Astrocyte of the hippocampus (primary cell): ENCODE measurements at regions not wholly inside any gene's neighbourhood (a gene's known extent, or its start where the extent isn't known, plus 50 kb on each side); places are given as distances from the start of the nearest gene placed in this dataset.
"Not testable (repeated sequence)": the region's sequence is repeated elsewhere in the genome, so short reads cannot be mapped to it uniquely, and the experiment has no call there.

Experiments used
- DNase-seq: peaks from one replicate; pipeline ENCODE4 v3.0.0; 2011; ENCODE audit warnings: low read depth, low spot score

- not testable (repeated sequence) for DNase-seq
Measured at GRCh38 chr11:87559852-87560251, 522.1 kb downstream of the TMEM135 start.

GRCh38 chr11:87555101-87555500 lies 517.4 kb downstream of the TMEM135 start:
- DNase-seq, result no peak

DNA sequence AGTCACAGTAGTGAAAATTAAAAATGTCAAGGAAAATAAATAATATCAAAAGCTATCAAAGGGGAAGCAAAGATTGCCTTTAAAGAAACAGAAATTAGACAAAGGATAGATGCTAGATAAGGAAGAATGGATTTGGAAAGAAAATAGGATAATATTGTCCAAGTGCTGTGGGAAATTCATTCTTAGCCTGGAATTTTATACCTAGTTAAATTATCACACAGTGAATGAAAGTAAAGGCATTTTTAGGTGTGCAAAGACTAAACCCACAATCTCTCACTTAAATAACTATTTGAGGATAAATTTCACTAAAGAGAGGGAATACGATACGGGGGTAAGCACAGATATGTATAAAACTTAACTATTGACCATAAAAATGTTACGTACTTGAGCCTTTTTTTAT lies 511.1 kb downstream of the TMEM135 start:
- DNase-seq, result no peak

DNA sequence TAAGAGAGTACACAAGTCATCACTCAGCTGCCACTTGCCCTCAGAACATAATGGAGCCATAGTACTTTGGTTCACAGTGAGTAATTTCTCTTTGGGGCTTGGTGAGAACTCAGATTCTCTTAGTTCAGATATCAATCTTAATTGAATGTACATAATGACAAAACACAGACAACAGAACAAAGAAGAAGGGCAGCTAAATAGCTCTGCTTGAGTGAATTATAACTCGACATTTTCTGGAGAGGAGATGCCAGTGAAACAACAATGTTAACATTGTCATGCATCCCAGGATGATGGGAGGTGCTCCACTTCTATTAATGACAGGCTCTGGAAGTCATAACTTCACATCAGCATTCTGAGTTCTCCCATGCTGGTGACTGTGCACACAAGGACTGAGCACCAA lies 508.1 kb downstream of the TMEM135 start:
- DNase-seq, result no peak

- no peak for DNase-seq
Measured at GRCh38 chr11:87539596-87539995, 501.9 kb downstream of the TMEM135 start.

DNA sequence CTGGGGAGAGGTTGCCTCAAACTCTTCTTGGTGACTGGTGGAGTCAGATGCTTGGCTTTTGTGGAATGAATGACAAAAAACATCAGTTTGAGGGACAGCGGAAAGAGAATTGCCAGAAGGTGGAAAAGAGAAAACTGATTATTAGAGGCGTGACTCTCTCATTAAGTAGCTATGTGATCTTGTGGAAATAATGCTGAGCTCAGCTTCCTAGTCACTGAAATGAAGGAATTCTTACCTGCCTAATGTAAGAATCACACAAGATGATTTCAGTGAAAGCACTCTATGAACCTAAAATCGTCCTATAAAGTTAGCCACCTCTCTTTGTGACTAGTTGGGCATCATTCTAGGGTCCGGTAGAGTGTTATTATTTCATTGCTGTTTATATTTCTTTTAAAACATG lies 498.8 kb downstream of the TMEM135 start:
- no peak for DNase-seq

DNA sequence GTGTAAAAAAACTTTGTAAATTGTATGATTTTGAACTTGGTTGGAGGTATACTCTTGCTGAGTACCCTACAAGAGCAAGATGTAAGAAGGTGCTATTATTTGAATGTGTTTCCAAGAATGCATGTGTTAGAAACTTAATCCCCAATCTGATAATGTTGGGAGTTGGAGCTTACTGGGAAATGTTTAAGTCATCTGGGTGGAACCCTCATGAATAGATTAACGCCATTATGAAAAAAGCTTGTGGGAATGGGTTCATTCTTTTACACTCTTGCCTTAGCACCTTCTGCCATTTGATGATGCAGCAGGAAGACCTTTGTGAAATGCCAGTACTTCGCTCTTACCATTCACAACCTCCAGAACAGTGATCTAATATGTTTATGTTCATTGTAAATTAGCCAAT lies 498.3 kb downstream of the TMEM135 start:
- DNase-seq, result no peak

GRCh38 chr11:87535513-87535912 lies 497.8 kb downstream of the TMEM135 start:
- DNase-seq, result no peak

DNA sequence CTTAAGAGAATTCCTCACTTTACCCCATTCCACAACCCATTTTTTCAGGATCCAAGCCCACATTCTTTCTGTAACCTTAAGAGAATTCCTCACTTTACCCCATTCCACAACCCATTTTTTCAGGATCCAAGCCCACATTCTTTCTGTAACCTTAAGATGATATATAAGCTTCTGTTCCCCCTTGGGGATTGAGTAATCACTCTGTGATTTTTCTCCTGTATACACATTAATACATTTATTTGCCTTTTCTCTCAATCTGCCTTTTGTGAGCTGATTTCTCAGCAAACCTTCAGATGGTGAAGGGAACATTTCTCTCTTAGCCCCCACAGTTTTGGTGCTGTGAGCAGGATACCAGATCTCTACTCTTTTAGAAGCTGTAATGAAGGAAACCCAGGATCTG lies 494.1 kb downstream of the TMEM135 start:
- not testable (repeated sequence) for DNase-seq

GRCh38 chr11:87529486-87529885 lies 491.8 kb downstream of the TMEM135 start:
- DNase-seq, result no peak

DNA sequence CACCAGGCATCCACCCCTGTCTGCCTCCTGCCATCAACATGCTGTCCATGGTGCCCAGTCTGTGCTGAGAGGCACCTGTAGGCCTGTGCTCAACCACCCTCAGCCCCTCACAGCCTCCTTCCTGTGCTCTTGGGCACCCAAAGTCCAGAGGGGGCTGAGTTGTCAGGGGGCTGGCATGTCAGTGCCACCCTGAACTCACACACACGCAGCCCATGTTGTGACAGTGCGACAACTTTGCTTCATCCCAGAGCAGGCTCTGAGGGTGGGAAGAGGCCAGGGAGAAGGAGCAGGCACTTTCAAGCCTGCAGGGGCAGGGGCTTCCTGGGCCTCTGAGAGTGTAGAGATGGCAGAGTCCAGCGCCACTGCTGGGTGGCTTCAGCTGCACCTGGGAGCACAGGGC lies 491.0 kb downstream of the TMEM135 start:
- no peak for DNase-seq

GRCh38 chr11:87523276-87523675 lies 485.5 kb downstream of the TMEM135 start:
- no peak for DNase-seq

DNA sequence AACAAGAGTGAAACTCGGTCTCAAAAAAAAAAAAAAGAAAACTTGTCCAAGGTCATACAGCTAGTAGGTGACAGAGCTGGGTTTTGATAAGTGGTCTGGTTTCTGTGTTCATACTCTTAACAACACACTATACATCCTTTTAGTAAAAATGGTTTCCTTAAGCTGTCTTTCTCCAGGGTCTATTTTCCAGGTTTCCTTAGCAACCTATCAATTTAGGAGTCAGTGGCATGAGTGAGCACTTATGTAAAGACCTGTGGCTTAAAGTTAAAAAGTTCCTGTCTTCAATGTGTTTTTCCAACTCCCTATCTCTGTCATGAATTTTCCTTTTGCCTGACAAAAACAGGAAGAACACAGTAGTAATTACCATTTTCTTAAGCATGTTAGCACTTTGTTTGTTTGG lies 480.5 kb downstream of the TMEM135 start:
- DNase-seq, result no peak

GRCh38 chr11:87517351-87517750 lies 479.6 kb downstream of the TMEM135 start:
- DNase-seq, result no peak

DNA sequence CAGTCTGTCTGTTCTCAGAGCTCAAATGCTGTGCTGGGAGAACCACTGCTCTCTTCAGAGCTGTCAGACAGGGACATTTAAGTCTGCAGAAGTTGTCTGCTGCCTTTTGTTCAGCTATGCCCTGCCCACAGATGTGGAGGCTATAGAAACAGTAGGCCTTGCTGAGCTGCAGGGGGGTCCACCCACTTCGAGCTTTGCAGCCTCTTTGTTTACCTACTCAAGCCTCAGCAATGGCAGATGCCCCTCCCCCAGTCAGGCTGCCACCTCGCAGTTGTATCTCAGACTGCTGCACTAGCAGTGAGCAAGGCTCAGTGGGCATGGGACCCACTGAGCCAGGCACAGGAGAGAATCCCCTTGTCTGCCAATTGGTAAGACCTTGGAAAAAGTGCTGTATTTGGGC lies 470.0 kb downstream of the TMEM135 start:
- DNase-seq, result not testable (repeated sequence)

DNA sequence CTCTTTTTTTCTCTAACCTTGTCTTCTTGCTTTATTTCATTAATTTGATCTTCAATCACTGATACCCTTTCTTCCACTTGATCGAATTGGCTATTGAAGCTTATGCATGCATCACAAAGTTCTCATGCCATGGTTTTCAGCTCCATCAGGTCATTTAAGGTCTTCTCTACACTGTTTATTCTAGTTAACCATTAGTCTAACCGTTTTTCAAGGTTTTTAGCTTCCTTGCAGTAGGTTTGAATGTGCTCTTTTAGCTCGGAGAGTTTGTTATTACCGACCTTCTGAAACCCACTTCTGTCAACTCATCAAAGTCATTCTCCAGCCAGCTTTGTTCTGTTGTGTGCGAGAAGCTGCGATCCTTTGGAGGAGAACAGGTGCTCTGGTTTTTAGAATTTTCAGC lies 469.2 kb downstream of the TMEM135 start:
- not testable (repeated sequence) for DNase-seq

DNA sequence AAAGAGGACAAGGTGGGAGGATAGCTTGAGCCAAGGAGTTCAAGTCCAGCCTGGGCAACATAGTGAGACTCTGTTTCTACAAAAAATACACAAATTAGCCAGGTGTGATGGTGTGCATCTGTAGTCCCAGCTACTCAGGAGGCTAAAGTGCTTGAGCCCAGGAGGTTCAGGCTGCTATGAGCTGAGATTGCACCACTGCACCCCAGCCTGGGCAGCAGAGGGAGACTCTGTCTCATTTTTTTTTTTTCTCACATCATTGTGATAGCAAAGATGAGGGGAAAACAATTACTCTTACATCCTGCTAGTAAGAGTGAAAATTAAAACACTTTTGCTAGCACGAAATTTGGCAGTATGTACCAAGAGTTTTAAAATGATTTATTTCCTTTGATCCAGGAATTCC lies 463.7 kb downstream of the TMEM135 start:
- no peak for DNase-seq

GRCh38 chr11:87494936-87495335 lies 457.2 kb downstream of the TMEM135 start:
- DNase-seq, result not testable (repeated sequence)

DNA sequence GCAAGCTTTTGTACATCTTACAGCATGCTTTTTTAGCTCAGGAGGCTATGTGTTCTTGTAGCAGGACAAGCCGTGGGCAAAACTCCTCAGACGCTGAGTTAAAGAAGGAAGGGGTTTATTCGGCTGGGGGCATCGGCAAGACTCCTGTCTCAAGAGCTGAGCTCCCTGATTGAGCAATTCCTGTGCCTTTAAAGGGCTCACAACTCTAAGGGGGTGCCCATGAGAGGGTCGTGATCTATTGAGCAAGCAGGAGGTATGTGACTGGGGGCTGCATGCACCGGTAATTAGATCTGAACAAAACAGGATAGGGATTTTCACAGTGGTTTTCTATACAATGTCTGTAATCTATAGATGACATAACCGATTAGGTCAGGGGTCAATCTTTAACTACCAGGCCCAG lies 456.3 kb downstream of the TMEM135 start:
- DNase-seq, result not testable (repeated sequence)

DNA sequence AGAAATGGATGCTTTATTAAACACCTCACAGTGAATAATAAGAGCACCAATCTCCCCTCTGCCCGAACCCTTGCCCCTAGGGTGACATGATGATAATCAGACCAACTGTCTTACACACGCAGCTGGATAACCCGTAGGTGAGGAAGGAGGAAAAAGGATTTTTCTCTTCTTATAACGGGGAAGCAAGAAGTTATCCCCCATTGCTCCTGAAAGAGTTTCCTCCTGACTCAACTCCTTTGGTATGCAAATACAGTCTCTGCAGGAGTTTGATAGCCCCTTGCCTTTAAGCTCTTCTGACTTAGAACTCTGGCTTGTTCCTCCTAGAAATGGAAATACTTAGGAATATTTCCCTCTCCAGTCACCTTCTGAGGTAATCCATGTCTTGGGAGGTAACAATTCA lies 455.8 kb downstream of the TMEM135 start:
- DNase-seq, result peak; percentile 40

DNA sequence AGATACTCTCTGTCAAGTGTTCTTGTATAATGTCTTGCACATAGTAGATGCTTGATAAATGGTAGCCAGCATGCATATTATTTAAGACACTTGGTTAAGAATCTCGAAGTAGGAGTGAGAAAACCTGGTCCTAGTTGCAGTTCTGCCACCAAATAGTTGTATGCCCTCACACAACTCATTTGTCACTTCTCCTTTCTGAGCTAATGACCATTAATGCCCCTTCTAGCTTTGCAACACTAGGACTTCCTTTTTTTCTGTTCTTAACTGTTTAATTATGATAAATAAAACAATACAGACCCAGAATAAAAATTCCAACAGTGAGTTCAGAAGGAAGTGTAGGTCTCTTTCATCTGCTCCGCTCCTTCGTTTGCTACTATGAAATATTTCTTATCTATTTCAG lies 453.6 kb downstream of the TMEM135 start:
- no peak for DNase-seq

DNA sequence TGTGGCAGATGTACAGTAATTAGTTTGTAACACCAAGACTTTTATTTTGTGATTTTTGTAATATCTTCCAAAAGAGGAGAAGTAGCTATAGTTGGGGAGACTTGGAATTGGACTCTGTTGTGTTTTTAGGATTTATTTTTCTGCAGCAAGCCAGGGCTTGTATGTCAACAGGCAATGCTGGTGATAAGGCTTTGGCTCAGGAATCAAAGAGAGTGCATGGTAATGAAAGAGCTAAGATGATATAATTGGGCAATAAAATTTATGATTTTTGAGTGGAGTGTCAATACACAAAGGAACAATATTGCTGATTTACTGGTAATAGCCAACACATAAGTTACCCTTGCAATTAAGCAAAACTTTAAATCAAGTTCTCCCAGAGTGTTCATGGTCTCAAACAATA lies 452.9 kb downstream of the TMEM135 start:
- no peak for DNase-seq

GRCh38 chr11:87484566-87484965 lies 446.8 kb downstream of the TMEM135 start:
- no peak for DNase-seq

DNA sequence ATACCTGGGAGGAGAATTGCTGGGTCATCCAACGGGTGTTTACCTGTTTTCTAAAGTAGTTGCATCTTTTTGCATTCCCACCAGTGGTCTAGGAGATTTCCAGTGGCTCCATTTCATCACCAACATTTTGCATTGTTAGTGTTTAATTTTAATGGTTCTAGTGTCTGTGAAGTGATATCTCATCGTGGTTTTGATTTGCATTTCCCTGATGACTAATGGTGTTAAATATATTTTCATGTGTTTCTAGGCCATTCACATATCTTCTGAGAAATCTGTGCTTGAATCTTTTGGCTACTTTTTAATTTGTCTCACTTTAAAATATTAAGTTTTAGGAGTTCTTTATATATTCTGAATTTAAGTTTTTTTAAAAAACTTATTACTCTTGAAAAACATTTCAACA lies 439.6 kb downstream of the TMEM135 start:
- DNase-seq, result no peak

DNA sequence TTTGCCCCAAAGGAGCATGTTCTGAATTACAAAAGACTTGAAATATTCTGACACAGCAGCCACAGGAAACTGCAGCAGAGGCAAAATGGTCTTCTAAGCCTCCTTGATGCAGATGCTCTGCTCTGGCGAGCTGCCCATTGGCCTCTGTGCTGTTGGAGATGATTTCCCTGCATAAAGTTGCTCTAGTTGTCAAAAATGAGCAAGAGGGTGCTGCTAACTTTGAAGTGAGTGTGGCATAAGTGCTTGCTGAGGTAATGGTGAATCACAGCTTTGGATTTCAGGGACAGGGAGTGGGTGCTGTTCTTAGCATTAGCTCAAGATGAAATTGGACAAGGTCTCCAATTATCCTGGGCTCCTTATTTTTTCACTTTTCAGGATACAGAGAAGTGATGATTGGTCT lies 435.4 kb downstream of the TMEM135 start:
- DNase-seq, result peak; percentile 88
